Thymus (tissue), 11 donors: ENCODE measurements at regions not wholly inside any gene's neighbourhood (a gene's known extent, or its start where the extent isn't known, plus 50 kb on each side); places are given as distances from the start of the nearest gene placed in this dataset.
"Not testable (repeated sequence)": the region's sequence is repeated elsewhere in the genome, so short reads cannot be mapped to it uniquely, and the experiment has no call there.

ENCODE experiments used
- DNase-seq, 9 donors: peaks; one replicate each; pipeline ENCODE4 v3.0.0-alpha.2; 2013; ENCODE audit warnings: low spot score in 9 of 9, low read depth in 6 of 9, missing footprints in 1 of 9
- H3K27ac ChIP-seq, 2 donors: one replicate each; pipeline ENCODE4 v1.5.1; 2013; ENCODE audit warnings: control low read depth in 1 of 2, low read depth in 1 of 2, low read length in 1 of 2, mild to moderate bottlenecking in 1 of 2, moderate library complexity in 1 of 2
- H3K27me3 ChIP-seq, 2 donors: one replicate each; pipeline ENCODE4 v1.5.1; 2013; ENCODE audit warnings: low read length in 1 of 2; ENCODE audit not compliant: control insufficient read depth in 2 of 2, insufficient read depth in 1 of 2
- H3K36me3 ChIP-seq, 2 donors: one replicate each; pipeline ENCODE4 v1.5.1; 2013; ENCODE audit warnings: low read length in 1 of 2, mild to moderate bottlenecking in 1 of 2, moderate library complexity in 1 of 2; ENCODE audit not compliant: control insufficient read depth in 2 of 2, insufficient read depth in 2 of 2
- H3K4me1 ChIP-seq, 2 donors: one replicate each; pipeline ENCODE4 v1.5.1; 2013; ENCODE audit warnings: low read length in 2 of 2; ENCODE audit not compliant: control insufficient read depth in 2 of 2, insufficient read depth in 2 of 2
- H3K4me3 ChIP-seq, 2 donors: one replicate each; pipeline ENCODE4 v1.5.1; 2013; ENCODE audit warnings: low read length in 2 of 2, control low read depth in 1 of 2, mild to moderate bottlenecking in 1 of 2
- H3K9me3 ChIP-seq, 2 donors: one replicate each; pipeline ENCODE4 v1.5.1; 2013; ENCODE audit warnings: low read length in 1 of 2, mild to moderate bottlenecking in 1 of 2; ENCODE audit not compliant: control insufficient read depth in 2 of 2, insufficient read depth in 1 of 2
- WGBS: extraction: QIAGEN DNeasy Blood & Tissue Kit; methylation state at CpG from one replicate; pipeline ENCODE4 v1.1.7; 2013; 5-methylcytosine and 5-hydroxymethylcytosine counted together
- donor health status: healthy.

DNA sequence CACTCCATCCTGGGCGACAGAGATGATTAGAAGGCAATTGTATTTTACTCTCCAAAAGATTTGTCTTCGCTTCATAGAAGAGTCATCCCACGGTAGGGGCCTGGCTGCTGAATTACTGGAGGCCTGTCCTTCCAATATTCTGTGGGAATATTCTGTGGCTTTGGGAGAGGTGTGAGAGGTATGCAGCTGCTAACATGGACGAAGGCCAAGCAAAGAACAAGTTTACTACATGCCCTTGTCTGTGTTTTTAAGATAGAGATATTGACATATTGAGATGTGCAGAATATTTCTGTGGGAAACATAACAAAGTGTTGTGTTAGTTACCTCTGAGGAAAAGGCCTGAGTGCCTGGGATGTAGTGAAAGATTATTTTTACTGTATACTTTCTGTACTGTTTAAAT is 71.8 kb upstream of the SMIM15 start:
- Histone ChIP-seq H3K4me3 (no peak overlapping the region), H3K27ac (no peak overlapping the region), H3K9me3 (peaks cover 0 to 7% of the 10 kb centered on the region in 2 donors), H3K4me1 (peaks cover 0 to 6% of the 10 kb centered on the region in 2 donors), H3K27me3 (no peaks in the 10 kb centered on the region), H3K36me3 (no peaks in the 10 kb centered on the region)
- 92% methylated on average over 4 of the region's 4 CpGs for WGBS
- no peak for DNase-seq

DNA sequence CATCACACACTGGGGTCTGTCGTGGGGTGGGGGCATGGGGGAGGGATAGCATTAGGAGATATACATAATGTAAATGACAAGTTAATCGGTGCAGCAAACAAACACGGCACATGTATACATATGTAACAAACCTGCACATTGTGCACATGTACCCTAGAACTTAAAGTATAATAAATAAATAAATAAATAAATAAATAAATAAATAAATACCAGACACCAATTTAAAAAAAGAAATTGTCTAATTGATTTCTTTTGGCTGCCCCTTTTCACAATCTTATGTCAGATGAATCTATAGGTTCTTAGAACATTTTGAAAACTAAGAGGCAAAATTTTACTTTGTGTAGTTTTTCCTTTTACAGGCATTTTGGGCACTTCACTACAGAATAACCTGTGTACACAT is 74.4 kb upstream of the SMIM15 start:
- not testable (repeated sequence) for H3K27me3 ChIP-seq, DNase-seq, H3K36me3 ChIP-seq, H3K27ac ChIP-seq, H3K4me3 ChIP-seq, H3K9me3 ChIP-seq, H3K4me1 ChIP-seq
- WGBS: 96% methylated on average over 3 of the region's 3 CpGs

DNA sequence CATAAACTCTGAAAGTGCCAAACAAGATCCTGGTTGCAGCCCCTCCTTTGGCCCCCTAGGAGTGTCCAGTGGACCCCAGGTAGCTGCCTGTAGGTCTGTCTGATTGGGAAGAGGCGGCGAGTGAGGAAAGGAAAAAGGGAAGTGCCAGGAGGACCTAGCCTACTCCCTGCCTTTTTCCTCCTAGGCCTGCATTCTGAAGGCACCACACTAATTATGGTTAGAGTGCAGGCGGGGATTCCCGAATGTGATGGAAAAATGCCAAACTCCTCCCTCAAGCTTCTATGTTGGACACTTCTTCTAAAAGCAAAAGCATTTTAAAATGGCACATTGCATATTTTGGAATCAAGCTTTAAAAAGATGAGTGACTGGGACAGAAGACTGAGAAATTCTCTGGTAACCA is 83.2 kb upstream of the SMIM15 start:
- WGBS: 86% methylated on average over 4 of the region's 4 CpGs
- Histone ChIP-seq H3K27me3 (no peaks in the 10 kb centered on the region), H3K27ac (no peak overlapping the region), H3K4me3 (no peak overlapping the region), H3K4me1 (no peaks in the 10 kb centered on the region), H3K36me3 (no peaks in the 10 kb centered on the region), H3K9me3 (no peaks in the 10 kb centered on the region)
- DNase-seq: peak in 1 of 9 donors; percentile 24

DNA sequence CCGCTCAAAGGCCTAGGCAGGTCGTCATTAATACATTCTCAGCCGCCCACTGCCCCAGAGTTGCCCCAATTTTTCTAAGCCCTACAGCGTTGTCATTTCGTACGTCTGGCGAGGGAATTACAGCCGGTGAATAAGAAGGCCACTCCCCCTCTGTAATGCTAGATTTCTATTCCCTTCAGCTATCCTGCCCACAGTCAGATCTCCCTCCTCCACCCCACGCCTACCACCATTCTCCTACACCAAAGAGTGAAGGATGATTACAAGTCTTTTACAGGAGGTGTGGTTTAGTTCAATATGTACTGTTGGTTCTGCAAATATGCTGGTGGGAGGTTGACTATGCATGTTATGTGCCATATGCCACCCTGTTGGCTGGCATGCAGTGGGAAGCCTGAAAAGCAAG is 83.7 kb upstream of the SMIM15 start:
- WGBS: 93% methylated on average over 9 of the region's 9 CpGs
- no peaks in the 10 kb centered on the region for H3K4me1 ChIP-seq
- H3K9me3 ChIP-seq: no peaks in the 10 kb centered on the region
- H3K27ac ChIP-seq: no peak overlapping the region
- no peaks in the 10 kb centered on the region for H3K27me3 ChIP-seq
- no peak for DNase-seq
- no peaks in the 10 kb centered on the region for H3K36me3 ChIP-seq
- H3K4me3 ChIP-seq: no peak overlapping the region

DNA sequence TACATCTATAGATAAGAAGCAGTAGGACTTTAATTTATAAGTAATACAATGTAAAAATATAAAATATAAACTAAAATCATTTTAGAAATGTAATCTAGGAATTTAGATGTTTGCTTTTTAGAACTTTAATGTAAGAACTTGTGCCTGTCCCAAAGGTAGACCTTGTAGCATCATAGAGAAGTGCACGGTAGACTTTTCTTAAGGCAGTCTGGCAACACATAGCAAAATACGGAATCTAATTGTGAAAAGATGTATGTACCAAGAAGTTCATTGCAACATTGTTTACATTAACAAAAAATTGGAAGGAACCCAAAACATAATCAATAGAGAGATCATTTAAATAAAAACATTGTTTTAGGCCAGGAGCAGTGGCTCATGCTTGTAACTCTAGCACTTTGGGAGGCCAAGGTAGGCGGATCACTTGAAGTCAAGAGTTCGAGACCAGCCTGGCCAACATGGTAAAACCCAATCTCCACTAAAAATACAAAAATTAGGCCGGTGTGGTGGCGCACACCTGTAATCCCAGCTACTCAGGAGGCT is 84.6 kb upstream of the SMIM15 start:
- 97% methylated on average over 6 of the region's 6 CpGs for WGBS

DNA sequence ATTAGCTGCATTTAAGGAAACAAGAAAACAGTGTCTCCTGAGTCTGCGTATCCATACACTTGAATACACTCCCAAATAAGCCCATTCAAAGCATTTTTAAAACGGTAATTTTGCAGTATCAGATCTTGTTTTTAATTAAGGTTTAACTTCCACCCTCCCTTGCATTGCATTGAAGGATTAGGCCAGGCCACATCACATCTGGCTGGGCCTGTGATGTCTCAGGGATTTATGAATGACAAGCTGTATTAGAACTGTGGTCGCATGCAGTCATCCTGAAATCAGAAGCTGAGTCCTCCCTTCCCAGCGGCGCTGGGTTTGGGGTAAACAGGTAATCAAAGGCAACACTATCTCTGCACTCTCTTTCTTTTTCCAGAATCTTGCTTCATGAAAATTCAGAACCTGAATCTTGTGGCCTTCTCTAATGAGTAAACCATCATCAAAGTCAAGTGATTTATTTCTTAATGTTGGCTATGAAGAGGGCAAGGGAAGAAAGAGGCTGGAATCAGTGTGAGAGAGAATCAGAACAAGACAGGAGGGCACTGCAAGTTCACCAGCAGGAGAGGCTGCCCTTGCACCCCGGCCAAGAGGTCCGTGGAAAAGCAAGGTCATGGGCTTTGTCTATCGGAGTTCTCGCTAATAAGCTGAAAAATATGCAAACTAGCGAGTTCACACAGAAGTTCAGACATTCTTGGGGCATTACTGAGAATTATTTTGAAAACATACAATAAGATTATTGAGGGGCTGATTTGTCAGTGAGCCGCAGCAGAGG is 80.0 kb upstream of the ZSWIM6 start:
- H3K9me3 ChIP-seq: no peaks in the 10 kb centered on the region
- WGBS: 96% methylated on average over 11 of the region's 11 CpGs
- no peak for DNase-seq
- no peaks in the 10 kb centered on the region for H3K27me3 ChIP-seq
- H3K27ac ChIP-seq: no peak overlapping the region
- no peak overlapping the region for H3K4me3 ChIP-seq
- no peaks in the 10 kb centered on the region for H3K36me3 ChIP-seq
- H3K4me1 ChIP-seq: no peaks in the 10 kb centered on the region

More for the DNA sequence above, 84.6 kb upstream of the SMIM15 start:
- no peak overlapping the region for H3K27ac ChIP-seq
- DNase-seq: no peak
- H3K36me3 ChIP-seq: no peaks in the 10 kb centered on the region
- no peaks in the 10 kb centered on the region for H3K4me1 ChIP-seq
- H3K27me3 ChIP-seq: no peaks in the 10 kb centered on the region
- H3K4me3 ChIP-seq: no peak overlapping the region
- no peaks in the 10 kb centered on the region for H3K9me3 ChIP-seq

DNA sequence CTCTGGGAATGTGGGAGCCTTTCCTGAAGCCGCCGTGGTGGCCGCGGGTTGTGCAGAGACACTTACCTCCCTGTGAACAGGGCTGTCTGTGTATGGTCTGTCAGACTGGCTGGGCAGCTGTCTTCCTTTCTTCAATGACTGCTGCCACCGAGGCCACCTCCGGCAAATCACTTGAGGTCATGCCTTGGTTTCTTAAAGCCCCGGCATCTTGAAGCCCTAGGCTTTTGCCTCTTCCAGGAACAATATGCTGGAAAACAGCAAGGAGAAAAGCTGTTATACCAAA is 79.5 kb upstream of the ZSWIM6 start:
- no peaks in the 10 kb centered on the region for H3K9me3 ChIP-seq
- no peak for DNase-seq
- WGBS: 98% methylated on average over 7 of the region's 7 CpGs
- no peak overlapping the region for H3K27ac ChIP-seq
- no peaks in the 10 kb centered on the region for H3K27me3 ChIP-seq
- H3K36me3 ChIP-seq: no peaks in the 10 kb centered on the region
- H3K4me1 ChIP-seq: no peaks in the 10 kb centered on the region
- no peak overlapping the region for H3K4me3 ChIP-seq

DNA sequence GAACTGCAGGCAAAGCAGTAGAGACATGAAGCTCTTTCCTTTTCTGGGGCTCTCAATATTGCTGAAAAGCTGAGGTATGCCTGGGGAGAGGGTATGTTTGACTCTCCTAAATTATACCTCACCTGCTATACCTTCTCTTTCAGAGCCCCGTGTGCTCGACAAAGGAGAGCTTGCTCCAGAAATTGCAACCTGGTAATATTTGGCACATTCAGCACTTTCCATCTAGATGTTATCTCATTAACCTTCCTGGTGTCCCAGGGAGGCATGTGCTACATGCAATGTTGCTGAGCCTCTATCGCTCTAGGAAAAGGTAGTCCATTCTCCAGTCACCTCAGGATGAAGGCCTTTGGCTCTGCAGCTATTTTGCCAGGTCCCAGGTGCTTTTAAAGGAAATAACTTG is 78.5 kb upstream of the ZSWIM6 start:
- H3K4me1 ChIP-seq: no peaks in the 10 kb centered on the region
- no peaks in the 10 kb centered on the region for H3K9me3 ChIP-seq
- DNase-seq: no peak
- H3K27me3 ChIP-seq: no peaks in the 10 kb centered on the region
- H3K4me3 ChIP-seq: no peak overlapping the region
- no peak overlapping the region for H3K27ac ChIP-seq
- WGBS: 95% methylated on average over 3 of the region's 3 CpGs
- H3K36me3 ChIP-seq: no peaks in the 10 kb centered on the region

DNA sequence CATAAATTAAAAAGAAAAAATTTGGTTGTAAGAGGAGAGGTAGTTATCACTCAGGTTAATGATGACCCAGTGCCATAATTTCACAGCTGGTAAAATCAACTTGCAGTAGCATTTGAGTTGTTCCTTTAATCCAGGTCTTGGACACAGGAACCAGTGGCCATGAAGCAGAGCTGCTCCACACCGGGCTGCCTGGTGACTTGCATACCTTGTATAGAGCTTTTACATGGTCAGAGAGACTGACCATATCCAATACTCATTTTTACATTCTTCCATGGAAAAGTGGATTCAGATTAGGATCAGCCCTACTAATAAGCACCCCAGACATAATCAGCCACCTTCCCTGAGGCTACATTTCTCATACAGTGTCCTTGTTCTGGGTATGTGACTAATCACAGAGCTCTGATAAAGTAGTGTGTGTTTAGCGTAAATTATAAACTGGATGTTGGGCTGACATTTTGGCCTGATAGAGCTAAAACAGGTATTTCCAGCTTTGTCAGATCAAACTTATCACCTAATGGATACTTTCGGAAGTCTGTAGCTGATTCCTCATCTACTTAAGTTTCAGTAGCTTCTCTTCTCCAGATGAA is 77.0 kb upstream of the ZSWIM6 start:
- WGBS: 97% methylated on average over 3 of the region's 3 CpGs
- no peak overlapping the region for H3K27ac ChIP-seq
- no peaks in the 10 kb centered on the region for H3K27me3 ChIP-seq
- no peaks in the 10 kb centered on the region for H3K36me3 ChIP-seq
- no peak for DNase-seq
- H3K9me3 ChIP-seq: no peaks in the 10 kb centered on the region
- no peaks in the 10 kb centered on the region for H3K4me1 ChIP-seq
- no peak overlapping the region for H3K4me3 ChIP-seq
